ENCODE measurements at regions not wholly inside any gene's neighbourhood (a gene's known extent, or its start where the extent isn't known, plus 50 kb on each side); places are given as distances from the start of the nearest gene placed in this dataset.
"Not testable (repeated sequence)": the region's sequence is repeated elsewhere in the genome, so short reads cannot be mapped to it uniquely, and the experiment has no call there.

DNA sequence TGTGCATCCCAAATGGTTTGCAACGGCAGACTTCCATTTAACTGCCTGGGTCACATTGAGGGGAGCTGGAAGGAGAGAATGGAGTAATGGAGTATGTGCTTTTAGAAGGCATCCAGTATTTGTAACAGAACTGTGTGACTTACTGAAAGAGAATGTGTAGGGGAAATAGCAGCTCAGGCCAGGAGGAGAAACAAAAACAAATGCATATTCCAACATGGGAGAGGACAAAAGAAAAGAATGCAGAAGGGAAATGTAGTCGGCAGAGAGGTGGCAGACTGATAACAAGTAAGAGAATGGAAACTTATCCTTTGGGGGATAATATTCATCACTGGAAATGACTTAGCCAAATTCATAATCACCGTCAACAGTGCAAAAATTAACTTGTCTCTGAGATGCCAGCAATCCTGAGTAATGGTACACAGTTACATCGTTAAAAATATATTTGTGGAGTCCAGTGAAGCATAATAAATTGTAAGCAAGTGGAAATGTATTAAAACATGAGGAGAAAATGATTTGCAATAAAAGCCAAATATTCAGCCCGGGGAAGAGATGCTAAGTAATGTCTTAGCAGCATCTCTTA is 294.9 kb upstream of the SGO1 start:
- Mint-ChIP-seq H3K36me3 (no peaks in the 10 kb centered on the region), H3K27ac (no peak overlapping the region), H3K4me3 (no peak overlapping the region), H3K27me3 (no peaks in the 10 kb centered on the region), H3K9me3 (peaks cover 13% of the 10 kb centered on the region), H3K4me1 (ENCODE audit: unreplicated experiment) (peaks cover 3% of the 10 kb centered on the region)
- no peak for DNase-seq (ENCODE audit: extremely low spot score, unreplicated experiment)
- TF ChIP-seq, protein P1, sequence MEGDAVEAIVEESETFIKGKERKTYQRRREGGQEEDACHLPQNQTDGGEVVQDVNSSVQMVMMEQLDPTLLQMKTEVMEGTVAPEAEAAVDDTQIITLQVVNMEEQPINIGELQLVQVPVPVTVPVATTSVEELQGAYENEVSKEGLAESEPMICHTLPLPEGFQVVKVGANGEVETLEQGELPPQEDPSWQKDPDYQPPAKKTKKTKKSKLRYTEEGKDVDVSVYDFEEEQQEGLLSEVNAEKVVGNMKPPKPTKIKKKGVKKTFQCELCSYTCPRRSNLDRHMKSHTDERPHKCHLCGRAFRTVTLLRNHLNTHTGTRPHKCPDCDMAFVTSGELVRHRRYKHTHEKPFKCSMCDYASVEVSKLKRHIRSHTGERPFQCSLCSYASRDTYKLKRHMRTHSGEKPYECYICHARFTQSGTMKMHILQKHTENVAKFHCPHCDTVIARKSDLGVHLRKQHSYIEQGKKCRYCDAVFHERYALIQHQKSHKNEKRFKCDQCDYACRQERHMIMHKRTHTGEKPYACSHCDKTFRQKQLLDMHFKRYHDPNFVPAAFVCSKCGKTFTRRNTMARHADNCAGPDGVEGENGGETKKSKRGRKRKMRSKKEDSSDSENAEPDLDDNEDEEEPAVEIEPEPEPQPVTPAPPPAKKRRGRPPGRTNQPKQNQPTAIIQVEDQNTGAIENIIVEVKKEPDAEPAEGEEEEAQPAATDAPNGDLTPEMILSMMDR (conservative IDR thresholded peaks at IDR 0.05): no peak

- DNase-seq (ENCODE audit: extremely low spot score, unreplicated experiment): no peak
- no peaks in the 10 kb centered on the region for H3K27me3 Mint-ChIP-seq
- TF ChIP-seq, protein P1 (conservative IDR thresholded peaks at IDR 0.05): no peak
- peaks cover 8% of the 10 kb centered on the region for H3K9me3 Mint-ChIP-seq
- H3K4me1 Mint-ChIP-seq (ENCODE audit: unreplicated experiment): peaks cover 3% of the 10 kb centered on the region
- H3K4me3 Mint-ChIP-seq: no peak overlapping the region
- no peak overlapping the region for H3K27ac Mint-ChIP-seq
- no peaks in the 10 kb centered on the region for H3K36me3 Mint-ChIP-seq
Observed at GRCh38 chr3:20478436-20478835, 292.4 kb upstream of the SGO1 start.

DNA sequence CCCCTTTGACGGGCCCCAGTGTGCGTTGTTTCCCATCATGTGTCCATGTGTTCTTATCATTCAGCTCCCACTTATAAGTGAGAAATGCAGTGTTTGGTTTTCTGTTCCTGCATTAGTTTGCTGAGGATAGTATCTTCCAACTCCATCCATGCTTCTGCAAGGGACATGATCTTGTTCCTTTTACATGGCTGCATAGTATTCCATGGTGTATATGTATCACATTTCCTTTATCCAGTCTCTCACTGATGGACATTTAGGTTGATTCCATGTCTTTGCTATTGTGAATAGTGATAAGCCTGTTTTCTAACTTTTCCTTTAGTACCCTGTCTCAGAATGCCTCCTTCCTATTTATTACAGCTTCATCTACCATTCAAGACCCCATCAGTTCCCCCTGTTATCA is 278.2 kb upstream of the SGO1 start:
- DNase-seq (ENCODE audit: extremely low spot score, unreplicated experiment); H3K27me3 Mint-ChIP-seq; H3K36me3 Mint-ChIP-seq; H3K9me3 Mint-ChIP-seq; H3K4me3 Mint-ChIP-seq; H3K4me1 Mint-ChIP-seq (ENCODE audit: unreplicated experiment); H3K27ac Mint-ChIP-seq: not testable (repeated sequence)

DNA sequence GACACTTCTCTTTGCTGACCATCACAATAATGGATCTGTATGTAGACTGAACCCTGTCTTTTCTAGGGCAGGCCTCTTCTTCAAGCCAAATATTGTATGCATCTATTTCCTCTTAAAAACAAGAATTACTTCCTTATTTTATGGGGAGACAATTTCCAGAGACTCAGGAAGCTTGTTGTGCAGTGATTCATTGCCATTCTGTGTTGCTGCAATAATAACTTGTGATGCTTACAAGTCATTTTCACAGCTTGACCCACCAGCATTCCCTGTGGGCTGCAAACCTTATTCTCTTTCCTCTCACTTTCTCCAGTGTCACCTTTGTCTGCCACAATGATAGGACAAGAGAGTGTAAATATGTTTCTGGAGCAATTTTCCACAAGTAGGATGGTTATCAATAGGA is 276.7 kb upstream of the SGO1 start:
- no peaks in the 10 kb centered on the region for H3K27me3 Mint-ChIP-seq
- H3K4me3 Mint-ChIP-seq: no peak overlapping the region
- no peaks in the 10 kb centered on the region for H3K36me3 Mint-ChIP-seq
- DNase-seq (ENCODE audit: extremely low spot score, unreplicated experiment): no peak
- TF ChIP-seq, protein P1 (conservative IDR thresholded peaks at IDR 0.05): no peak
- H3K9me3 Mint-ChIP-seq: no peaks in the 10 kb centered on the region
- H3K4me1 Mint-ChIP-seq (ENCODE audit: unreplicated experiment): peaks cover 9% of the 10 kb centered on the region
- no peak overlapping the region for H3K27ac Mint-ChIP-seq

GRCh38 chr3:20462226-20462625 is 276.2 kb upstream of the SGO1 start:
- DNase-seq (ENCODE audit: extremely low spot score, unreplicated experiment): no peak
- TF ChIP-seq, protein P1 (conservative IDR thresholded peaks at IDR 0.05): no peak
- Mint-ChIP-seq H3K4me1 (ENCODE audit: unreplicated experiment) (peaks cover 9% of the 10 kb centered on the region), H3K4me3 (no peak overlapping the region), H3K27me3 (no peaks in the 10 kb centered on the region), H3K9me3 (no peaks in the 10 kb centered on the region), H3K27ac (no peak overlapping the region), H3K36me3 (no peaks in the 10 kb centered on the region)

DNA sequence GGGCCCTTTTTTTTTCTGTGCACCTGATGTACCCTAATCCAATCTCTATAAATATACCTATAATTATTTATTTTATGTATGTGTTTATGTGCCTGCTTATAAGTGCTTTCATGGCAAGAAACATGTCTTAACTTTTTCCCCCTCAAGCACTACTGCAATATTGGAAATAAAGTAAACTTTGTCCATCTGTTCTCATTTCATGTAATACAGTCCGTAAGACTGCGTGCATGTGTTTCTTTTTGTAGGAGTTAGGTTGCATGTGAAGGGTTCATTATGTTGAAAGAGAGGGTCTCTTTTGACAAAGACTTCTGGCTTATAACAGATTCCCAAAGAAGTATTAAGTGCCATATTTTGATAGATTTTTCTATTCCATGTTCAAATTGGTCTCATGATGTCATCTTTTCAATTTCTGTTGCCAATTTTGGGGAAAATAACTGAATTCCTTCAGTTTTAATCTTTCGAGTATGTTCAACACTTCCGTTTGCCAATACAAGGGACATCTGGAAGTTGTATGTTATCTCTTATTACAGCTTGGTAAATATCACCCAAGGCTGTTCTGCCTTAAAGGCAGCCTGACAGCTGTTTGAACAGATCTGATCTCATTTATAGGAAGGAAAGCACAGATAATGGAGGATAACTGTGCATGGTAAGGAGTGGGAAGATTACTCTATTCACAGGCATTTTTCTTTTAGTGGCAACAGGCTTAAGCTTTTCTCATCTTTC is 273.1 kb upstream of the SGO1 start:
- Mint-ChIP-seq H3K27ac (no peak overlapping the region), H3K27me3 (no peaks in the 10 kb centered on the region), H3K4me3 (no peak overlapping the region), H3K4me1 (ENCODE audit: unreplicated experiment) (peaks cover 9% of the 10 kb centered on the region), H3K9me3 (no peaks in the 10 kb centered on the region), H3K36me3 (no peaks in the 10 kb centered on the region)
- TF ChIP-seq, protein P1 (conservative IDR thresholded peaks at IDR 0.05): no peak
- no peak for DNase-seq (ENCODE audit: extremely low spot score, unreplicated experiment)
